Epithelial cell of prostate (primary cell): ENCODE measurements at regions not wholly inside any gene's neighbourhood (a gene's known extent, or its start where the extent isn't known, plus 50 kb on each side); places are given as distances from the start of the nearest gene placed in this dataset.
"Not testable (repeated sequence)": the region's sequence is repeated elsewhere in the genome, so short reads cannot be mapped to it uniquely, and the experiment has no call there.

Source experiments
- DNase-seq: peaks from one replicate; pipeline ENCODE4 v3.0.0-alpha.2; 2011; ENCODE audit warnings: low read depth, low spot score
- H3K27ac ChIP-seq: fragments of 450-650 bp; 2 replicates; pipeline ENCODE4 v1.5.1; 2017; ENCODE audit warnings: mild to moderate bottlenecking

DNA sequence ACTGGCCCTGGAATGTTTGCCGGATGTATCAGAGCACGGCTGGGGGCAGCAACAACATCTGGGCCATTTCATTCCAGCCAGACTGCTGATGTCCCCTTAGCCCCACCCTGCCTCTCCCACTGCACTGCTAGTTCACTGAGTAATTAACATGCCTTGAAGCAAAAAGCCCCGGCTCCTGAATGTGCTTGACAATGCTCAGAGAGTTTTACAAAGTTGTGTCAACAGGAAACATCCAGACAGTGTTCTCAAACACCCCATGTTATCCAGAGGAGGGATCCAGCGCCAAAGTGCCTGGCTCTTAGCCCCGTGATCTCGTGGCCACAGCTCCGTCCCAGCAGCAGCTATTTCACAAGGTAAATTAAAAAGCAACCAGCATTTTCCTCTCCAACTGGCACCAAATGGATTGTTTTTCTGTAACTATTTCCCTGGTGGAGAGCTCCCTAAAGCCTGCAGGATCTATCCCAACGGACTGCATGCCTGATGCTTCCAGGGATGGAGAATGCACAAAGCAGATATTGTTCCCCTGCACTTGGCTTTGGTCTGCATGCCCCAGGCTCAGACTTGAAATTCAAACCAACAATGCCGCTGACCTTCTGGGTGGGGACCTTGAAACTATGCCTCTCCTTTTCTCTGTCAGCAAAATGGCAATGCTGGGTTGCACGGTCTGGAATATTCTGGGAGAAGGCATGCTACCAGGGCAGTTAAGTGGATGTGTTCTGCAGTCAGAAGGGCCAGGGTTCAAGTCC is 115.6 kb upstream of the CDH5 start:
- no peak overlapping the region for H3K27ac ChIP-seq
- DNase-seq, result no peak

DNA sequence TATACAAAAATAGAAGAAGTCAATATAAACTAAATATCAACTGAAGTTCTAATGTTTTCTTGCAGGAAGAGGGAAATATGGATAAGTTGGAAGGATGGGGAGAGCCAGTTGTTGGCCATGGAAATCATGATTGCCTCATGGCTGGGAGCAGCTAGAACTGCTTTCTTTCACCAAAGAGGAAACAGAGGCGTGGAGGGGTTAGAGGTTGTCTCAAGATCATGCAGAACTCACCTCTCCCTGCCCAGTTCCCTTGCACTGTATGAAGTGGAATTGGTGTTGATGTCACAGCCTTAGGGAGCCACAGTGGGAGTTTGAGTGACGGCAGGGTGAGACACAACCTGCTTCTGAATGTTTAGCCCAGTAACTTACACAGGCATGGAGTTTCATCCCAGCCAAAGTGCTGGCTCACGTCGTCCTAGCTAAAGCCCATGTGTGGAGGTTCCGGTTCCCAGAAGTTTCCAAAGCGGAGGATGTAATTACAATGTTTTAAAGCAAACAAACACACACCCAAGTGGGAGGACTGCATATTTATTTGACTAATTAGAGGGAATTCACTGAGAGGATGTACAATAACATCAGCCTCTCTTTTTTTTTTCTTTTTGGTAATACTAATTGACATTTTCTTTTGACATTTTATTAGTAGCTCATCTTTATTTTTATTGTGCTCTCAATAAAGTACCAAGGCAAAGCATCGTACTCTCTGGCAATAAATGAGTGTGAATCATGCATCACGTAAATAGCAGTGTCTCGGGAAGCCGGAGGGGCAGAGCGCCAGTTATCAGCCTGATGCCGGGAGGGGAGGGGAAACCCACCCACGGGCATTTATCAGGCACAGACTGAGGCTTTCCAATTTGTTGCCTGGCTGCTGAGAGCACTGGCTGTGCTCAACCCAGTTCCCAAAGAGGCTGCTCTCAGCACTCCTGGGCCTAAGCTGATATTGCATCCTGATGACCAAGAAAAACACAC is 118.7 kb upstream of the CDH5 start:
- H3K27ac ChIP-seq, result no peak overlapping the region
- no peak for DNase-seq

DNA sequence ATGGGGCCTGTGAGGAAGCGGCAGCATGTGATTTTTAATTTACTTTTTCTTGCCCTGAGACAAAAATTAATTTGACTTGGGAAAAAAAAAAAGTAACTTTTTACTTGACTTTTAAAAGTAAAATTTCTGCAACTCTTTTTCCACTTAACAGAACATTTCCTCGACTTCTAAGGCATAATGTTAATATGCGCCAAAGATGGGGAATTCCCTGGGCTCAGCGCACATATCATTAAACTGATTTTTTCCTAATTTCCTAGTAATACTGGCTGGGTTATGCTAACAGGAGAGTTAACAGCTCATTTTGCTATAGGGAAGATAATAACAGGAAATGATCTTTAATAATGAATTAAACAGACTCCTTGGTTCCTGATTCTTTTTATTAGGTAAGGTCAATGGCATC is 120.6 kb upstream of the CDH5 start:
- no peak overlapping the region for H3K27ac ChIP-seq
- no peak for DNase-seq

DNA sequence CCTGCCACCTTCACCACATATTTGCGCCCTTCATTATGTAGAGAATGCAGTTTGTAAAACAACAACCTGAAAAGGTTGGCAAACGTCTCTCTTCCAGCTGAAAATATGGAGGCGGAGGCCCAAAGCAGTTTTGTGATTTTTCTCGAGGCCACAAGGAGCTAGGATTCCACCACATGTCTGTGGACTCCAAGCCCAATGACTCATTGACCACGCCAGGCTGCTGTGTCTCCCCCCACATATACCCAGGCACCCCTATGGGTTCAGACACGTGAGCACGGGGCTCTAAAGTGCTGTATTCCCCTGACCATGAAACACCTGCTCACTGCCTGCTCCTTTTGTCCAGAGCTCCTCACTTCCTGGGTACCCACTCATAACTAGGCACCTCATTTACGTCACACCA is 121.4 kb upstream of the CDH5 start:
- no peak for DNase-seq
- no peak overlapping the region for H3K27ac ChIP-seq

DNA sequence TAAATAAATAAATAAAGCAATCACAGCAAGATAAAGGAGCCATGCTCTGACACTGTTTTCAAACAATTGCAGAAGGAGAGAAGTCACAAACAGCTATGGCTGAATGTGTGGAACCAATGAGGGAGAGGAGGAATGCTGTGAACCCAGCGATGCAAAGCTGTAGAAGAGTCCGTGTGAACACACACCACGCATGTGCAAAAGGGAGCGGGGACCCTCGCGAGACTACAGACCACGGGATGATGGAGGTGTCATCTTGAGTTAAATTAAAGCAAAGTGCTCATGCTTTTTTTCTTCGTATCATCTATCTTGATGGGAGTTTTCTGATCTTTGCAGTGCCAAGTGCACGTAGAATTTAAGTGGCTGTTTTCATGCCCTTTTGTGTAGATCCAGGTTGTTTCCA is 123.8 kb upstream of the CDH5 start:
- no peak overlapping the region for H3K27ac ChIP-seq
- no peak for DNase-seq

DNA sequence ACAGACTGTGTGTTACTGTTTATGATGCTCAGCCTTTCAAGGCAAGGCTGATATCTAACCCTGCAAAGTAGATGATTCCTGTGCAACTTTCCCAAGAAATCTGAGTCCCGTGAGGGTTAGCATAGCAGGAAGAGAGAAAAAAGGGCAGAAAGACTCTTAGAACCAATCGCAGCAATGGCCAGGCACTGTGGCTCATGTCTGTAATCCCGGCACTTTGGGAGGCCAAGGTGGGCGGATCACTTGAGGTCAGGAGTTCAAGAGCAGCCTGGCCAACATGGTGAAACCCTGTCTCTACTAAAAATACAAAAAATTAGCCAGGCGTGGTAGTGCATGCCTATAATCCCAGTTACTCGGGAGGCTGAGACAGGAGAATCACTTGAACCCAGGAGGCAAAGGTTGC is 124.3 kb upstream of the CDH5 start:
- H3K27ac ChIP-seq, DNase-seq: not testable (repeated sequence)

DNA sequence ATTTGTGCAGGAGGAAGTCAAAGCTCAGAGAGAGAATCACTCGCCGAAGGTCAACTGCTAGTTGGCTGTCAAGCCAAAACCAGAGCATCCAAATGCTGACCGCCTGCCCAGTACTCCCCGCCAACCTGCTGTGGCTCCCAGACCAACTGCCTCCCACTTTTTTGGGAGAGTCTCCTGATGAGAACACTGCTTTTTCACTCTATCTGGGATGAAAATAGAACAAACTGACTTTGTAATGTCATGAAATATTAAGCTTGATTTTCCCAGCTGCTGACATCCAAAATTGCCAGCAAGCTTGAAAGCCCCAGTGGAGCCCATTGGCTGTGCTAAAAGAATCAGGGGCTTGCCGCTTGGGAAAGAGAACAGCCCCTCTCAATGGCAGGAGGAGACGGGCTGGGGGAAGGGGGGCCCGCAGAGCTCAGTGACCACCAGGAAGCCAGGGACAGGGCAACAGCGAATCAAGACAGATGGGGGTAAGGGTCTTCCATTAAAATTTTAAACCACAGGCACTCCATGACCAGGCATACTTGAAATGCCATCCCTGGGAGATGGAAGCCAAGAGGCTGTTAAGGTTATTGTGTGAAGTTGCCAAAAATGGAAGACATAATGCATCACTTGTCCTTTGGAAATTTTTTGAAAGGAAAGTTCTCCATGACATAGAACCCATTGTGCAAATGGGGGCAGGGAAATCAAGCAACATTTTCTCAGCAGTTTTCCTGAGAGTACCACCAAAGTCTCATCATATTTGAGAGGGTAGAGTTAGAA is 125.7 kb upstream of the CDH5 start:
- DNase-seq, result no peak
- H3K27ac ChIP-seq, result no peak overlapping the region

DNA sequence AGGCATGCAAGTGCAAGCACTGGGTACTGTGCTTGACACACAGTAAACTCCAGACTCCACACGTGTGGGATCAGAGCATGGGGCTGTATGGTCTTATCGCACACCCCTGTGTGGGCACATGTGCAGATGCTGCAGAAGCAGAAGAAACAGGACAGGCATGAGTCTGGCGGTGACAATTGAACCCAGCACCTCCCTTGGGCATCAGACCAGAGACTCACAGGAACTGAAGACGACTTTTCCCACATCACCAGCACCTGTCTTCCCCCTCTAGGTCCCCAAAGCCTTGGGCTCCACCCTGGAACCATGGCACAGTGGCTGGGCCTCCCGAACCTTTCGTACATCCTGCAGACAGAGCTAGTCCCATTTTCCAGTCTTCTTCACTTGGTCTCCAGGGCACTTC is 126.4 kb upstream of the CDH5 start:
- no peak for DNase-seq
- H3K27ac ChIP-seq, result no peak overlapping the region

DNA sequence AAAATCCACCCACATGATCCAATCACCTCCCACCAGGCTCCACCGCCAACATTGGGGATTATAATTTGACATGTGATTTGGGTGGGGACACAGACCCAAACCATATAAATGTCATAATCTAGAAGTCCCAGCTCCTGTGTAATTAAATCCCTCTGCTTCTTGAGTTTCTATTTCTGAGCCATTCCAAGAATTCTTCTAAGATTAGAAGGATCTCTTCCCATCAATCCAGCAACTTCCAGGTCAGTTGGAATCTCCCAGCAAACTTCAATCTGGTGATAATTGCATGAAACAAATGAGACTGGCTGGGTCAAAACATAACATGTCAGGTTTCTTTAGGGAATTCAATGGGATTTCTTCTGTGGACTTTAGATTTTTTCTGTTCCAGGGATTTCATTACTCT is 127.8 kb upstream of the CDH5 start:
- no peak for DNase-seq
- H3K27ac ChIP-seq, result no peak overlapping the region

DNA sequence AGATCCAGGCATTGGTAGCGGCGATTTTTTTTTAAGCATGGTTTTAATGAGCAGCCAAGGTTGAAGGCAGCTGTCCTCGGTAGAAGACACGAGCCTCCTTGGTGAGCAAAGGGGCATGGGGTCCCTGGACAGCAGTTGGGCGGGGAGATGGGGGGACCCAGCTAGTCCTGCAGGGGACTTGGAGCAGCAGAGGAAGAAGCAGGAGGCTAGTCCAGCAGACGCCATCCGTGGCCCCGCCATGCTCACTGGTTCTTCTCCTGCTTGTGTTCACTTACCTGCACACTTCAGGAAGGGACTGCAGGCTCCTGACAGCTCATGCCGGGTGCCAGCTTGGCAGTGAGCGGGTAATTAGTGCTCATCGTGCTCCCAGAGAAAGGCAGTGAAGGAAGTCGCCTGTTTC is 130.2 kb upstream of the CDH5 start:
- H3K27ac ChIP-seq, result no peak overlapping the region
- DNase-seq, result no peak

DNA sequence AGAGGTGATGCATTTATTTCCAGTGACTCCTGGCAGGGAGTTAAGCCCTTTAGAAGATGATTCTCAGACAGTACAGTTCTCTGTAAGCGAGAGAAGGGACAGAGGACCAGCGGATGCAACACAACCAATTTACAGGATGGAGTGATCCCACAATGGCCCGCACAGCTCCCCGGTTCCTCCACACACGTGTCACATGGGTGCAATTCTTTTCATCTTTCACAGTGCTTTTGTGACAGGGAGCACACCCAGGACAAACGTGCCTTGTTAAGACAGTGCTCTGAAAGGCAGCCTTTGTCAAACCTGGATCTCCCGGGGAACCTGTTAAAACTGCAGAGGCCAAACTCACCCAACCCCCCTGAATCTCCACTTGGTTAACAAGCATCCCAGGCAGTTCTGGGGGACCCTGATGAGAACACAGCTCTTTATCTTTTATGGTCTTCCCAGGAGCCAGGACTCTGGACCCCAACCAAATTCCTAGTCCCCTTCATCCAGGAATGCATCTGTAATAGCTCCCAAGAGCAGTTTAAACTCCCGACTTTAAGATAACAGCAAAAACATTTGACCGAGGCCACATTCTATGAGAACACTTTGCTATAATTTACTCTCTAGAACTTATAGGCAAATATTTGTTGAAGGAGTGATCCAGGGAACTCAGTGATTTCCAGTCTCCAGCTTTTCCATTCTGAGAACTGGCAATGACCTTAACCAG is 134.9 kb upstream of the CDH5 start:
- no peak for DNase-seq
- no peak overlapping the region for H3K27ac ChIP-seq

DNA sequence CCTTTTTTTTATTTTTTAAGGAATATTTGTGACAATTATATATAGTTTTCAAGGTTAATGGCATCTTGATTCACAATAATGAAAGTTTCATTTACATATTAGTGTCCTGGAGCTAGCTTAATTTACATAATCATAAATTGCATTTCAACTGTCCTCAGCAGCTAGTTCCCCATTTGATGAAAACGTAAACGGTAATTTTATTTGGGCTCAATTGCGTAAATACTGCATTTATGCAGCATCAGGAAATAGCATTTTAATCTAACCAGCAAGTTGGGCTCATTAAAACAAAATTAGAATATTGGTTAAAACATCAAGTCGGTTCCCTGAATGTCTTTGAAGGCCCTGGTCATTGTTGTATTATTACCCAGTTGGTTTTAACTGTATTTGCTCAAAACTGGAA is 136.8 kb upstream of the CDH5 start:
- DNase-seq, result no peak
- no peak overlapping the region for H3K27ac ChIP-seq

DNA sequence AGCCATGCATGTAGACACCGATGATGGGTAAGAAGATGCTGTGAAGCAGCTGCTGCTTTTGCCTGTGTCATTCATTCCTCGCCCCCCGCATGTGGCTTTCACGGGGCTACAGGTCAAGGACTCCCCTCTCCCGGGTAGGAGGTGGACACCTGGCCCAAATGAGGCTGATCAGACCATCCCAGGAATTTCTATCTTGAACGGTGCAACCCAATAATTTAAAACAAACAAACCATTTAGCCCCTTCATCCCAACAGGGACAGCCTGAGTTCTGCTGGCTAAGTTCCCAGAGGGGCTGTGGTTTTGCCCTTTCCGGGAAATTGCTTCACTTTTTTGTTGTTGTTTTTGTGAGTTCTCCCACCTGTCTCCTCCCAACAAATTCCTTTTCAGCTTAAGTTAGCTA is 137.7 kb upstream of the CDH5 start:
- DNase-seq, result no peak
- H3K27ac ChIP-seq, result no peak overlapping the region

DNA sequence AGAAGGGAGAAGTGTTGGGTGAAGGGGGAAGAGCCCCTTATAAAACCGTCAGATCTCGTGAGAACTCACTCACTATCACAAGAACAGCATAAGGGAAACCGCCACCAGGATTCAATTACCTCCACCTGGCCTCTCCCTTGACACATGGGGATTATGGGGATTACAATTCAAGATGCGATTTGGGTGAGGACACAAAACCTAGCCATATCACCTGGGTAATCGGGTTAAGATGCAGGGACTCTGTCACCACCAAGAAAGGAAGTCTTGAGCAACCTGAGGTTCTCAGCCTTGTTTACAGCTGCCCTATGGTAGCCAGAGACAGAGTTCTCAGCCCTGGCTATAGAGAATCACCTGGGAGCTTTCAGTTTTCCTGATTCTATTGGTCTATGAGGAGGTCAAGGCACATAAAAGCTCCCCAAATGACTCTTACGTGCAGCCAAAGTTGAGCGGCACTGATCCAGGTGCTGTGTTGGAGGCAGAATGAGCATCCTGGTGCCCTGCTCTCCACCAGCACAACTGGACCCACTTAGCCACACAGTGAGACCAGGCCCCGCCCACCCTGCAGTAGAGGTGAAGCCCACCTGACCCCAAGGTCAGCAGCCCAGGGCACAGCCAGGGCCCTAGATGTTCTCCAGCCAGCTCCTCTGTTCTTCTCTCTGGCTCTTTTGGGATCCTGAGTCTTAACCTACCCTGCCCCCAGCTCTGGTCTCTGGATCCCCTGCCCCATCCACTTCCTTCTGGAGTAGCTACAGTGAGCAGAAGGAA is 138.5 kb upstream of the CDH5 start:
- H3K27ac ChIP-seq, result no peak overlapping the region
- no peak for DNase-seq

DNA sequence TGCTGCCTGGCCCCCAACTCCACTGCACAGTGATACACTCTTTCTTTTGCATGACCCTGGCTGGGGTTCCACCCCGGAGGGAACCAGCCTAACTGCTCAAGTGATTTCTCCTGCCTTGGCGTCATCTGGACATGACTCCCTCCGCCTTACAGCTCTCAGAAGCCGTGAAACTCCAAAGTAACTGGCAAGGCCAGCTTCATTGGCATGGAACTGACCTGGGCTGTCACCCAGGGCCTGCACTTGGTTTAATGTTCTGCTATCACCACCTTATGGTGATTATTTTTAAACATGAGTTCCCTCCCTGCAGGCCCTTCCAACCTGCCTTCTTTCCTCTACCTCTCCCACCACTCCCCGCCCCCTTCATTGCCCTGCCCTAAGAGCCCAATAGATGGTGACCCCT is 139.7 kb upstream of the CDH5 start:
- no peak for DNase-seq
- H3K27ac ChIP-seq, result no peak overlapping the region

DNA sequence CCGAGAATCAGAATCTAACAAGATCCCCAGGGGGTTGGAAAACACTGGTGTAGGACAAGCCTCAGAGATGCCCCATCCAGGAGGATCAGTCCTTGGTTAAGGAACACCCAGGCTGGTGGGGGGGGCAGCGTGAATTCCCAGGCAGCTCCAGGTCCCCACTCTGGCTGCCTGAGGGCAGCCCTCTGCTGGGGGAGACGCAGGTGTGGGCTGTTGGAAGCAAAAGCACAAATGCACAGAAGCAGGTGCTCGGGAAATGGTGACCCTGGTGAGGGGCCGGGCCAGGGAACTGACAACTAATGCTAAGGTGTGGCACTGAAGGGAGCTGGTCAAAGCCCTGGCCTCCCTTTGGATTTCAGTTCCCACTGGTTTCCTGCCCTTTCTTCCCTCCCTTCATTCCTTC is 140.8 kb upstream of the CDH5 start:
- no peak overlapping the region for H3K27ac ChIP-seq
- no peak for DNase-seq

DNA sequence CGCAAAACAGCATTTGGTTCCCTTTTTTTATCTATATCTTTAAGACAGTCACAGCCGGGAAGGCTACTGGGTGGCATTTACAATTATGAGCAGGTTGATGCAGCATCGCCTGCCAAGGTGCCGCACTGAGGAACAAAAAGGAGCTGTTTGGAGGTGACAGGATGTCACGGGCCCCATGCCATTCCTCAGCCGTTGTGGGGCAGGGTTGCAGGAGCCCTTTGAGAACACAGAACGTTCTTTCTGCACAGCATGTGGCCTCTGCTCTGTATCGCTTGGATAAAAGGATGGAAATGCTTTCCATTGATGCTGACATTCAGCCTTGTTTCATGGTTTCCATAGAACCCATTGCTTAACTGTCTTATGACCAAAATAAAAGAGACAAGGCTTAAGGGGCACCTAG is 141.9 kb upstream of the CDH5 start:
- DNase-seq, result no peak
- no peak overlapping the region for H3K27ac ChIP-seq

DNA sequence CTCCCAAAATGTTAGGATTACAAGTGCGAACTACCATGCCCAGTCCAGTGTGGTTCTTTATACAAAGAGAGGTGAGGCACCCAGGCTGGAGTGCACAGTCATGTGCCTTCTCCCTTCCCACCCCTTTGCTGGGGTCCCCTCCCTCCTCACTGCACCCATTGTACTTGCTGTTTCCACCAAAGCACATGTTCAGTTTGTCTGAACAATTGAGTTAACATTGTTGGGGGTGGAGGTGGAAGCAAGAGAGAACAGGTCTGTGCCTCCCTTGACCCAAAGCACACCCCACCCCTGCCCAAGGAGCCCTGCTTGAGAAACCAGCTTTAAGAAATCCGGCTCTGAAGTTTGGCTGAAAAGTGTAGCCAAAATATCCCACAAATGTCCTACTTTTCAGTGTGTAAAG is 142.3 kb upstream of the CDH5 start:
- no peak overlapping the region for H3K27ac ChIP-seq
- DNase-seq, result no peak

DNA sequence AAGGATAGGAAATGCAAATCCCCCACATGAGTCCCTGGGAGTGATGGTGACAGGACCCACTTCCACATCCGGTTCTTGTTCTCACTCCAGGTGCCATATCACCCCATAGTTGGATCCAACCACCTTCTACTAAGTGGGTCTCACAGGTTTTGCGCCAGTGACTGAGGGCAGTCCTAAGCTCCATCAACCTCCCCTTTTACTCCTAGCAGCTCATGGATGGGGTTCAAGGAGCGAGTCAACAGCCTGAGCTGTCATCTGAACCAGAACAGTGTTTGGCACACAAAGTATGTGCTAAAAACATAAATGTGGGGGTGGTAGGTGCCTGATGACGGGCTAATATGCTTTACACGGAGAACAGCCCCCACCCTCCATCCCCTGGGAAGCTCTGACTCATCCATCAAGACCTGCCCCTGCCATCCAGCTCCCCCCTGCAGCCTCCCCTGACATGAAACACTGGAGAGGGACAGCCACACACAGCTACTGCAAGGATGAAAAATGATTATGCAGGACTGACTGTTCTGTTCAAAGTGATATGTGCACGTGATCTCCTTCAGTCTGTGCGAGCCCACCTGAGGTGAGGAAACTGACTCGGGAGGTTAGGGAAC is 143.2 kb upstream of the CDH5 start:
- H3K27ac ChIP-seq, result no peak overlapping the region
- DNase-seq, result no peak
